HG03520 (cell line): ENCODE measurements at regions not wholly inside any gene's neighbourhood (a gene's known extent, or its start where the extent isn't known, plus 50 kb on each side); places are given as distances from the start of the nearest gene placed in this dataset.

ENCODE experiments used
- ATAC-seq: cut with Tn5 transposase; IDR thresholded peaks from one replicate; pipeline ENCODE4 v1.9.1; 2021; ENCODE audit warnings: mild to moderate bottlenecking, moderate library complexity; ENCODE audit not compliant: unreplicated experiment

GRCh38 chr2:64768491-64769005 is 114.8 kb upstream of the SERTAD2 start:
- no peak for ATAC-seq

GRCh38 chr2:64769392-64770044 is 115.8 kb upstream of the SERTAD2 start:
- no peak for ATAC-seq

DNA sequence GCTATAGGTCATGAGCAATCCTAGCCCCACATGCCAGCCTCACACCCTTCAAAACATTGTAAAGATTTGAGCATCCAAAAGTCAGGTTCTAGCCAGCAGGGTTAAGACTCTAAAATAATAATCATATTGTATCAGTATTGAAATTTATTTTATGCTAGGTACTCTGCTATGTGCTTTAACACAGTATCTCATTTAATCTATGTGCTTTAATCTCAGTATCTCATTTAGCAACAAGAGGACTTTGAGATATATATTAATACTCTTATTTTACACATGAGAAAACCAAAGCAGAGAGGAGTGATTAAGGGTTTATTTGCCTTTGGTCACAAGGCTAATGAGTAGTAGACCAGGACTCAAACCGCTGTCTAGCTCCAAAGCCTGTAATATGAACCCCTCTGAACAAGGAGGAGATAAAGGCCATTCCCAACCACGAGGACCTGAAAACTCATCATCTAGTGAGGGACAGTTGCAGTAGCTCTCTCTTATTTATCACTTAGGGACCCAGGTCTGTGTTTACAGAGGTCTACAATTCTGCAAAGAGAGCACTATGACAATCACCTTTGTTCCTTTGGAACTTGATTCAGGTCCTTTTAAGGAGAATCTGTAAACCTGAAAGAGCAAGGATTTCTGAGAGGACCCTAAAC is 116.5 kb upstream of the SERTAD2 start:
- no peak for ATAC-seq

GRCh38 chr2:64770781-64771334 is 117.1 kb upstream of the SERTAD2 start:
- no peak for ATAC-seq

- ATAC-seq, result no peak
These were observed 118.0 kb upstream of the SERTAD2 start for GRCh38 chr2:64771737-64772136.

GRCh38 chr2:64773461-64774118 is 119.9 kb upstream of the SERTAD2 start:
- ATAC-seq, result no peak

GRCh38 chr2:64777841-64778240 is 124.1 kb upstream of the SERTAD2 start:
- ATAC-seq, result no peak

GRCh38 chr2:64779117-64779690 is 125.5 kb upstream of the SERTAD2 start:
- no peak for ATAC-seq

GRCh38 chr2:64780041-64780440 is 126.3 kb upstream of the SERTAD2 start:
- no peak for ATAC-seq

GRCh38 chr2:64781711-64782390 is 128.1 kb upstream of the SERTAD2 start:
- no peak for ATAC-seq

GRCh38 chr2:64784168-64785061 is 130.7 kb upstream of the SERTAD2 start:
- no peak for ATAC-seq

- ATAC-seq, result no peak
These were observed 131.5 kb upstream of the SERTAD2 start for GRCh38 chr2:64785245-64785644.

- ATAC-seq, result no peak
These were observed 132.8 kb upstream of the SERTAD2 start for GRCh38 chr2:64786343-64787018.

GRCh38 chr2:64787019-64787365 is 133.3 kb upstream of the SERTAD2 start:
- ATAC-seq, result no peak

- ATAC-seq, result no peak
These were observed 134.0 kb upstream of the SERTAD2 start for GRCh38 chr2:64787698-64788097.

- ATAC-seq, result no peak
These were observed 136.0 kb upstream of the SERTAD2 start for GRCh38 chr2:64789466-64790320.

GRCh38 chr2:64792300-64792699 is 138.6 kb upstream of the SERTAD2 start:
- no peak for ATAC-seq

DNA sequence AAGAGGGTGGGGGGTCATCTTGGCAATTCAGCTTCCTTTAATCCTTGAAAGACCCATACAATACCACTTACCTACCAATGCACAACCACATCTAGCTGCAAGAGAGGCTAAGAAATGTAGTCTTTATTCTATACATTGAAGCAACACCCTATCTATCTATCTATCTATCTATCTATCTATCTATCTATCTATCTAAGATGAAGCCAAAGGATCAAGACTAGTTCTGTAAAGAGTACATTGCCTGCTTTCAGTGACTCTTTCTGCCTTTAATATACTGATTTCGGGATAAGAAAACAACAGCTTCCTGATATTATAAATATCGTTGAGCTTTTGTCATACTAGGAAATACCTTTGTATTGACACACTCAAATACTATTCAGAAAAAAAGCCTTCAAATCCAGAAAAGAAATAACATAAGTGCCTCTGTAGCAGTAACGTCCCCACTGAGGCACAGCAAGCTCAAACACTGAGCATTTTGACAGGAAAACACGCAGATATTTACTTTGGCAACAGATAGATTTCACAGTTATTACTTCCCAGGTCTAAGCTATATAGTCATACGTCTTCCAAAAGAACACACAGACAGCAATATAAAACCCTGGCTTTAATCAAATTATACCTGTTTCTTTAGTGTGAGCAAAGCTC is 139.4 kb upstream of the SERTAD2 start:
- ATAC-seq, result no peak
